DOHH2 (cell line): ENCODE measurements at regions not wholly inside any gene's neighbourhood (a gene's known extent, or its start where the extent isn't known, plus 50 kb on each side); places are given as distances from the start of the nearest gene placed in this dataset.

ENCODE experiments used
- H3F3A ChIP-seq: fragments of 200-600 bp; sonication (generic), shearing (Covaris generic); 2 replicates; pipeline ENCODE4 v1.6.0; 2016; ENCODE audit warnings: antibody characterized with exemption, mild to moderate bottlenecking; ENCODE audit not compliant: control insufficient read depth, insufficient read depth
- H3K27ac ChIP-seq: fragments of 200-600 bp; sonication (generic); 2 replicates; pipeline ENCODE4 v1.5.1; 2014; ENCODE audit warnings: low read depth, mild to moderate bottlenecking, low read length, moderate library complexity
- H3K27me3 ChIP-seq: fragments of 200-600 bp; sonication (generic); 2 replicates; pipeline ENCODE4 v1.6.1; 2014; ENCODE audit warnings: mild to moderate bottlenecking, low read length, mixed read lengths; ENCODE audit not compliant: control insufficient read depth
- H3K36me3 ChIP-seq: fragments of 200-600 bp; sonication (generic); 2 replicates; pipeline ENCODE4 v1.6.1; 2014; ENCODE audit warnings: mild to moderate bottlenecking, low read length, moderate library complexity, mixed read lengths; ENCODE audit not compliant: control insufficient read depth
- H3K4me1 ChIP-seq: fragments of 200-600 bp; sonication (generic); 2 replicates; pipeline ENCODE4 v1.6.1; 2014; ENCODE audit warnings: mild to moderate bottlenecking, low read length, mixed read lengths; ENCODE audit not compliant: control insufficient read depth
- H3K4me2 ChIP-seq: fragments of 200-600 bp; sonication (generic); 2 replicates; pipeline ENCODE4 v1.6.0; 2014; ENCODE audit warnings: mild to moderate bottlenecking, low read length, moderate library complexity
- H3K4me3 ChIP-seq: fragments of 200-600 bp; sonication (generic); 2 replicates; pipeline ENCODE4 v1.5.1; 2014; ENCODE audit warnings: mild to moderate bottlenecking, low read length, mixed read lengths
- H3K79me2 ChIP-seq: fragments of 200-600 bp; sonication (generic); 2 replicates; pipeline ENCODE4 v1.6.1; 2014; ENCODE audit warnings: mild to moderate bottlenecking, low read length, mixed read lengths; ENCODE audit not compliant: control insufficient read depth
- H3K9me2 ChIP-seq: fragments of 200-600 bp; sonication (generic); replicated peaks from 2 replicates; pipeline ENCODE4 v1.6.1; 2014; ENCODE audit warnings: mild to moderate bottlenecking, low read length, mixed read lengths; ENCODE audit not compliant: control insufficient read depth
- H3K9me3 ChIP-seq: fragments of 200-600 bp; sonication (generic); 2 replicates; pipeline ENCODE4 v1.6.1; 2014; ENCODE audit warnings: antibody characterized with exemption, low read length, mixed read lengths; ENCODE audit not compliant: control insufficient read depth, insufficient read depth
- H4K20me1 ChIP-seq: fragments of 200-600 bp; sonication (generic); 2 replicates; pipeline ENCODE4 v1.6.0; 2014; ENCODE audit warnings: low read depth, mild to moderate bottlenecking, antibody characterized with exemption, low read length, moderate library complexity; ENCODE audit not compliant: control insufficient read depth, insufficient read depth
- EZH2phosphoT487 ChIP-seq: fragments of 200-600 bp; sonication (generic); IDR thresholded peaks from 2 replicates; pipeline ENCODE4 v1.6.1; 2017; ENCODE audit warnings: borderline replicate concordance, mild to moderate bottlenecking, antibody characterized with exemption, low read length, moderate library complexity, mixed read lengths
- TF ChIP-seq, protein P1 (sequence below): fragments of 200-600 bp; sonication (generic); IDR thresholded peaks from one replicate; pipeline ENCODE4 v1.5.1; 2014; ENCODE audit warnings: antibody characterized with exemption, mild to moderate bottlenecking, low read depth, low read length; ENCODE audit not compliant: poor library complexity, severe bottlenecking

DNA sequence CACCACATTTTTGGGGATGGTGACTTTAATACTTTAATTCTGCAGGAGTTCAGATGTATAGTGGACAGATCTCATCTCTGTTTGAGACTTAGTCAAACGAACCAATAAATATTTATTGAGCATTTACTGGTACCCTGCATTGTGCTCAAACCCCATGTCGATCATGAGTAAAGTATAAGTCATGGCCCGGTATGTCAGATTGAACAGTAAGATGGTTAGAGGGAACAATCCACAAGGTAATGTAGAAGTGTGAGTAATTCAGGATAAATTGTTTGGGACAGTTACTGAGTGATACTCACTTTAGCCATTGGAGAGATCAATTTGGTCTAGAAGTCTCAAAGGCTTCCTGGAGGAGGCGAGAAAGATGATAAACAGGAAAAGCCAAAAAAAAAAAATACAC lies 265.5 kb upstream of the C2CD4B start:
- Histone ChIP-seq H3K27me3 (no peaks in the 10 kb centered on the region), H3K27ac (no peak overlapping the region), H4K20me1 (no peaks in the 10 kb centered on the region), H3K36me3 (no peaks in the 10 kb centered on the region), H3K79me2 (no peaks in the 10 kb centered on the region), H3F3A (no peaks in the 10 kb centered on the region), H3K4me3 (no peak overlapping the region), H3K4me2 (no peak overlapping the region), H3K9me2 (no peaks in the 10 kb centered on the region), H3K9me3 (no peaks in the 10 kb centered on the region), H3K4me1 (no peaks in the 10 kb centered on the region)
- TF ChIP-seq, protein P1, sequence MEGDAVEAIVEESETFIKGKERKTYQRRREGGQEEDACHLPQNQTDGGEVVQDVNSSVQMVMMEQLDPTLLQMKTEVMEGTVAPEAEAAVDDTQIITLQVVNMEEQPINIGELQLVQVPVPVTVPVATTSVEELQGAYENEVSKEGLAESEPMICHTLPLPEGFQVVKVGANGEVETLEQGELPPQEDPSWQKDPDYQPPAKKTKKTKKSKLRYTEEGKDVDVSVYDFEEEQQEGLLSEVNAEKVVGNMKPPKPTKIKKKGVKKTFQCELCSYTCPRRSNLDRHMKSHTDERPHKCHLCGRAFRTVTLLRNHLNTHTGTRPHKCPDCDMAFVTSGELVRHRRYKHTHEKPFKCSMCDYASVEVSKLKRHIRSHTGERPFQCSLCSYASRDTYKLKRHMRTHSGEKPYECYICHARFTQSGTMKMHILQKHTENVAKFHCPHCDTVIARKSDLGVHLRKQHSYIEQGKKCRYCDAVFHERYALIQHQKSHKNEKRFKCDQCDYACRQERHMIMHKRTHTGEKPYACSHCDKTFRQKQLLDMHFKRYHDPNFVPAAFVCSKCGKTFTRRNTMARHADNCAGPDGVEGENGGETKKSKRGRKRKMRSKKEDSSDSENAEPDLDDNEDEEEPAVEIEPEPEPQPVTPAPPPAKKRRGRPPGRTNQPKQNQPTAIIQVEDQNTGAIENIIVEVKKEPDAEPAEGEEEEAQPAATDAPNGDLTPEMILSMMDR = no peak
- no peak for TF ChIP-seq EZH2phosphoT487

GRCh38 chr15:62431008-62431797 lies 266.1 kb upstream of the C2CD4B start:
- no peaks in the 10 kb centered on the region for H3K9me2 ChIP-seq
- H3K27ac ChIP-seq = no peak overlapping the region
- H3K4me3 ChIP-seq = no peak overlapping the region
- H3K27me3 ChIP-seq = no peaks in the 10 kb centered on the region
- H3F3A ChIP-seq = no peaks in the 10 kb centered on the region
- no peak overlapping the region for H3K4me2 ChIP-seq
- H4K20me1 ChIP-seq = no peaks in the 10 kb centered on the region
- no peaks in the 10 kb centered on the region for H3K79me2 ChIP-seq
- no peaks in the 10 kb centered on the region for H3K36me3 ChIP-seq
- no peaks in the 10 kb centered on the region for H3K4me1 ChIP-seq
- H3K9me3 ChIP-seq = no peaks in the 10 kb centered on the region
- TF ChIP-seq, protein P1 = no peak
- TF ChIP-seq EZH2phosphoT487 = no peak

DNA sequence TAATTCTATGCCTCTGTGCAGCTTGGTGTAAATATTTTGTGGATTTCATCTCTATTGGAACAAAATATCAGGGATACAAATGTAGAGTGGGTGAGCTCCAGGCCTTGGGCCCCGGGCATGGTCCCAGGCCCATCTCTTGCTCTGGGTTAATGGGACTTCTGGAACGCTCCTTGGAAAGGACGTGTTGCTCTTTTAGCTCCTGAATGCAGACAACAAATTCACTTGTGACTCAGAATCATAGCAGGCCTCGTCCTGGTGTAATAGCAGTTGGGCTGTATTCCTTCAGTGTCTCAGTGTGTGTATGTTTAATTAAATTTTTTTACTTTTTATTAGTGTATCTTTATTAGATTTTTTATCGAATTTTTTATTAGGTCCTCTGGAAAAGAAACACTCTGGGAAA lies 266.7 kb upstream of the C2CD4B start:
- no peak for TF ChIP-seq EZH2phosphoT487
- TF ChIP-seq, protein P1 = no peak
- no peaks in the 10 kb centered on the region for H3K4me1 ChIP-seq
- H3K4me3 ChIP-seq = no peak overlapping the region

More for the DNA sequence above, 266.7 kb upstream of the C2CD4B start:
- Histone ChIP-seq H3K27me3 (no peaks in the 10 kb centered on the region), H3F3A (no peaks in the 10 kb centered on the region), H3K9me2 (no peaks in the 10 kb centered on the region), H3K36me3 (no peaks in the 10 kb centered on the region), H3K9me3 (no peaks in the 10 kb centered on the region), H3K4me2 (no peak overlapping the region), H3K79me2 (no peaks in the 10 kb centered on the region), H4K20me1 (no peaks in the 10 kb centered on the region), H3K27ac (no peak overlapping the region)
